ENCODE measurements at regions not wholly inside any gene's neighbourhood (a gene's known extent, or its start where the extent isn't known, plus 50 kb on each side); places are given as distances from the start of the nearest gene placed in this dataset.

DNA sequence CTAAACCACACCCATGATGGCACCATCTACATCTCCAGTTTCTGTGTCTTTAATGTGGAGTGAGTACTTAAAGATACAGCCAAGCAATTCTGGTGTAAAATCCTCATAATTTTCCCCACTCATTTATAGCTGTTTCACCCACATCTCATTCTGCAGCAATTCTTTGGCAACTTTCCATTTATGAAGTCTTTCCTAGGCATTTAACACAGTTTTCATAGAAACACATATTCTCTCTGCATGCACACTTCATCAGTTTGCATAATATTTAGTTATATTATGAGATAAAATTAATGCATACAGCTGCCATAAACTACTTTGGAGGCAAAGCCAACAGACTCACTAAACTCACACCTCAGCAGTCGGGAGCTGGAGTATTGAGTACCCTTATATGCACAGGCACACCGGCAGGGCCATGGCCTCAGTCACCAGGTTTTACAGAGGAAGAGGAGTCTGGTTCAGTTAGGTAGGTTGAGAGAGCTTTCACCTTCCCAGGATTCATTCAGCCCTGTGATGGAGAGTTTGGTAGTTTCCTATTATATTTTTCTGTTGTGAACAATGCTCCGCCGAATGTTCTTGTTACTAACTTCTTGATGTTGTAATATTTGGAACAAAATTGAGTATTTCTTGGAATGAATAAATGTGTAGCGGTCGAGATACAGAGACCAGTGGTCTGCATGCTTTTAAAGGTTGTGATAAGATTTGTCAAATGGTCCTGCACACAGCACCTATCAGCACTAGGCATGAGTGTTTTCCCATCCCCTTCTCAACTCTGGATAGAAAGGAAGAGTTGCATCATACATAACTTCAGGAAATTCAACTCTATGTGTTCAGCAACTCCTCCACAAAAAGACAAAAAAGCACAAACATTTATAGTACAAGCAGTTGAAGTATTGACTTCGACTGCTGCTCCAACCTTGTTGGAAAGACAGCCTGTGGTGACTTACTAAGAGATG lies 123.5 kb downstream of the TTC8 start:
- Mint-ChIP-seq H3K4me3 (no peak overlapping the region), H3K27ac (no peak overlapping the region), H3K9me3 (ENCODE audit: insufficient read depth) (peaks cover 12% of the 10 kb centered on the region), H3K4me1 (no peaks in the 10 kb centered on the region), H3K27me3 (peaks cover 27% of the 10 kb centered on the region)
- H3K79me2 ChIP-seq (ENCODE audit: control insufficient read depth, insufficient read depth, low read length), result no peaks in the 10 kb centered on the region
- POLR2A ChIA-PET, result no interaction called here
- H3K9me3 ChIP-seq (ENCODE audit: control extremely low read depth in 1 of 3, control insufficient read depth in 2 of 3, insufficient read depth in 1 of 3, low read length in 2 of 3), result peaks cover 2 to 22% (median 20%) of the 10 kb centered on the region in 3 donors
- H3K36me3 ChIP-seq (replicated peaks in 1 of 2; ENCODE audit: control extremely low read depth in 1 of 2, control insufficient read depth in 1 of 2, extremely low read depth in 1 of 2, insufficient read depth in 2 of 2, low read length in 1 of 2), result no peaks in the 10 kb centered on the region
- TF ChIP-seq, protein P1, sequence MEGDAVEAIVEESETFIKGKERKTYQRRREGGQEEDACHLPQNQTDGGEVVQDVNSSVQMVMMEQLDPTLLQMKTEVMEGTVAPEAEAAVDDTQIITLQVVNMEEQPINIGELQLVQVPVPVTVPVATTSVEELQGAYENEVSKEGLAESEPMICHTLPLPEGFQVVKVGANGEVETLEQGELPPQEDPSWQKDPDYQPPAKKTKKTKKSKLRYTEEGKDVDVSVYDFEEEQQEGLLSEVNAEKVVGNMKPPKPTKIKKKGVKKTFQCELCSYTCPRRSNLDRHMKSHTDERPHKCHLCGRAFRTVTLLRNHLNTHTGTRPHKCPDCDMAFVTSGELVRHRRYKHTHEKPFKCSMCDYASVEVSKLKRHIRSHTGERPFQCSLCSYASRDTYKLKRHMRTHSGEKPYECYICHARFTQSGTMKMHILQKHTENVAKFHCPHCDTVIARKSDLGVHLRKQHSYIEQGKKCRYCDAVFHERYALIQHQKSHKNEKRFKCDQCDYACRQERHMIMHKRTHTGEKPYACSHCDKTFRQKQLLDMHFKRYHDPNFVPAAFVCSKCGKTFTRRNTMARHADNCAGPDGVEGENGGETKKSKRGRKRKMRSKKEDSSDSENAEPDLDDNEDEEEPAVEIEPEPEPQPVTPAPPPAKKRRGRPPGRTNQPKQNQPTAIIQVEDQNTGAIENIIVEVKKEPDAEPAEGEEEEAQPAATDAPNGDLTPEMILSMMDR (IDR thresholded peaks at IDR 0.05), result no peak
- TF ChIP-seq EZH2 (IDR thresholded peaks at IDR 0.05; ENCODE audit: borderline replicate concordance, insufficient read depth, low read depth, low read length, poor library complexity, severe bottlenecking), result no peak
- no peak for DNase-seq
- H3K27ac ChIP-seq (ENCODE audit: low read length in 2 of 2), result no peak overlapping the region
- 88% methylated on average over 5 of the region's 7 CpGs for WGBS (ENCODE audit: insufficient coverage)
- intact Hi-C loops (cut with micrococcal nuclease), result no loop called here
- no peak overlapping the region for H2AFZ ChIP-seq (ENCODE audit: insufficient read depth, low read depth, low read length, poor library complexity, severe bottlenecking)
- H3K4me1 ChIP-seq (ENCODE audit: control insufficient read depth in 2 of 2, insufficient read depth in 2 of 2, low read length in 2 of 2), result no peaks in the 10 kb centered on the region
- H3K4me2 ChIP-seq (replicated peaks; ENCODE audit: low read depth, low read length, poor library complexity, severe bottlenecking), result no peak overlapping the region
- H3K4me3 ChIP-seq (ENCODE audit: control extremely low read depth in 1 of 5, extremely low read depth in 1 of 5, insufficient read depth in 1 of 5, low read depth in 2 of 5, low read length in 4 of 5), result no peak overlapping the region
- no peak overlapping the region for H3K9ac ChIP-seq (ENCODE audit: low read length)
- no peaks in the 10 kb centered on the region for H4K20me1 ChIP-seq (ENCODE audit: control insufficient read depth, insufficient read depth, low read length, poor library complexity, severe bottlenecking)
- no peak for ATAC-seq (ENCODE audit: low read depth)
- CTCF ChIA-PET, result no interaction called here
- H3K27me3 ChIP-seq (replicated peaks in 1 of 4; ENCODE audit: control extremely low read depth in 1 of 4, control insufficient read depth in 3 of 4, insufficient read depth in 4 of 4, low read length in 3 of 4), result peaks cover 0 to 9% (median 1%) of the 10 kb centered on the region in 4 experiments

DNA sequence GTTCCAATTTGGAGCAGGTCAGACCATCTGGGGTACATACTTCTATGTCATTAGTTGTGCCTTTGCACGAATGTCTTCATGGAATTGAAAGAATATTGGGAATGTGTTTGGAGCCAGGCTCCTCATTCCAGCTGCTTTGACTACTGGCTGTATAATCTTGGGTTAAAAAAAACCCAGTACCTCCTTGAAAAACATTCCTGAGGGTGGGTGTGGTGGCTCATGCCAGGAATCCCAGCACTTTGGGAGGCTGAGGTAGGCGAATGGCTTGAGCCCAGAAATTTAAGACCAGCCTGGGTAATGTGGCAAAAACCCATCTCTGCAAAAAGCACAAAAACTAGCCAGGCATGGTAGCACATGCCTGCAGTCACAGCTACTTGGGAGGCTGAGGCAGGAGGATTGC lies 125.6 kb downstream of the TTC8 start:
- no peak overlapping the region for H3K9ac ChIP-seq (ENCODE audit: low read length)
- no peaks in the 10 kb centered on the region for H3K36me3 ChIP-seq (replicated peaks in 1 of 2; ENCODE audit: control extremely low read depth in 1 of 2, control insufficient read depth in 1 of 2, extremely low read depth in 1 of 2, insufficient read depth in 2 of 2, low read length in 1 of 2)
- Mint-ChIP-seq H3K27ac (no peak overlapping the region), H3K9me3 (ENCODE audit: insufficient read depth) (peaks cover 15% of the 10 kb centered on the region), H3K4me1 (no peaks in the 10 kb centered on the region), H3K4me3 (no peak overlapping the region), H3K27me3 (peaks cover 10% of the 10 kb centered on the region)
- intact Hi-C loops (cut with micrococcal nuclease), result no loop called here
- TF ChIP-seq, protein P1 (IDR thresholded peaks at IDR 0.05), result no peak
- no peak for TF ChIP-seq EZH2 (IDR thresholded peaks at IDR 0.05; ENCODE audit: borderline replicate concordance, insufficient read depth, low read depth, low read length, poor library complexity, severe bottlenecking)
- H3K79me2 ChIP-seq (ENCODE audit: control insufficient read depth, insufficient read depth, low read length), result no peaks in the 10 kb centered on the region
- no peak overlapping the region for H3K4me2 ChIP-seq (replicated peaks; ENCODE audit: low read depth, low read length, poor library complexity, severe bottlenecking)
- H3K9me3 ChIP-seq (ENCODE audit: control extremely low read depth in 1 of 3, control insufficient read depth in 2 of 3, insufficient read depth in 1 of 3, low read length in 2 of 3), result peaks cover 2 to 22% (median 13%) of the 10 kb centered on the region in 3 donors
- ChIA-PET CTCF (no interaction called here), POLR2A (no interaction called here)
- H2AFZ ChIP-seq (ENCODE audit: insufficient read depth, low read depth, low read length, poor library complexity, severe bottlenecking), result no peak overlapping the region
- no peaks in the 10 kb centered on the region for H4K20me1 ChIP-seq (ENCODE audit: control insufficient read depth, insufficient read depth, low read length, poor library complexity, severe bottlenecking)
- H3K4me1 ChIP-seq (ENCODE audit: control insufficient read depth in 2 of 2, insufficient read depth in 2 of 2, low read length in 2 of 2), result no peaks in the 10 kb centered on the region
- H3K27me3 ChIP-seq (replicated peaks in 1 of 4; ENCODE audit: control extremely low read depth in 1 of 4, control insufficient read depth in 3 of 4, insufficient read depth in 4 of 4, low read length in 3 of 4), result peaks cover 0 to 7% (median 1%) of the 10 kb centered on the region in 4 experiments
- DNase-seq (no peak), ATAC-seq (ENCODE audit: low read depth) (no peak)
- no peak overlapping the region for H3K27ac ChIP-seq (ENCODE audit: low read length in 2 of 2)
- 92% methylated on average over 2 of the region's 2 CpGs for WGBS (ENCODE audit: insufficient coverage)
- H3K4me3 ChIP-seq (ENCODE audit: control extremely low read depth in 1 of 5, extremely low read depth in 1 of 5, insufficient read depth in 1 of 5, low read depth in 2 of 5, low read length in 4 of 5), result no peak overlapping the region

All from B cell (primary cell).